GM10248 (cell line): ENCODE measurements at regions not wholly inside any gene's neighbourhood (a gene's known extent, or its start where the extent isn't known, plus 50 kb on each side); places are given as distances from the start of the nearest gene placed in this dataset.

Experiments
- CTCF ChIA-PET: fragments of 300-600 bp; sonication (Branson Sonifier 250); formaldehyde crosslinking; extraction: SDS; loops from one replicate; lab custom pipeline; 2021; ENCODE audit warnings: antibody characterized with exemption; lab: Yijun Ruan, JAX
- POLR2A ChIA-PET: fragments of 350-650 bp; sonication (Branson Sonifier 250); formaldehyde crosslinking; extraction: SDS; loops from one replicate; lab custom pipeline; 2020; ENCODE audit warnings: antibody characterized with exemption; lab: Yijun Ruan, JAX
- DNase-seq: peaks from one replicate; pipeline ENCODE4 v3.0.0; 2012; ENCODE audit errors: extremely low spot score
- CTCF ChIP-seq: IDR thresholded peaks from 2 replicates; pipeline ENCODE4 v1.5.1; 2012; ENCODE audit warnings: mild to moderate bottlenecking, low read depth; ENCODE audit errors: extremely low read depth, missing control alignments, control extremely low read depth

GRCh38 chr1:80375662-80376061 lies 1369.1 kb upstream of the ADGRL4 start:
- POLR2A ChIA-PET = no interaction called here
- CTCF ChIA-PET = interaction anchor here (1.2 kb wide), 1 partner anchor 10 kb away, joined by 4 read pairs; no protein-coding TSS in a partner anchor
- no peak for TF ChIP-seq CTCF
- no peak for DNase-seq

GRCh38 chr1:80375109-80375508 lies 1368.6 kb upstream of the ADGRL4 start:
- no peak for TF ChIP-seq CTCF
- ChIA-PET POLR2A (no interaction called here), CTCF (no interaction called here)
- no peak for DNase-seq

GRCh38 chr1:80369780-80370179 lies 1363.2 kb upstream of the ADGRL4 start:
- ChIA-PET POLR2A (interaction anchor here (0.6 kb wide), 1 partner anchor 37 kb away, joined by 3 read pairs; no protein-coding TSS in a partner anchor), CTCF (interaction anchor here (1.3 to 2.2 kb wide), 2 partner anchors 19 to 31 kb away, joined by 3 to 6 read pairs; no protein-coding TSS in a partner anchor)
- TF ChIP-seq CTCF = no peak
- DNase-seq = no peak

GRCh38 chr1:80367058-80367457 lies 1360.5 kb upstream of the ADGRL4 start:
- TF ChIP-seq CTCF = no peak
- CTCF ChIA-PET = interaction anchor here (1.4 kb wide), 1 partner anchor 10 kb away, joined by 3 read pairs; no protein-coding TSS in a partner anchor
- POLR2A ChIA-PET = no interaction called here
- no peak for DNase-seq

GRCh38 chr1:80365359-80366021 lies 1359.0 kb upstream of the ADGRL4 start:
- ChIA-PET CTCF (interaction anchor here (1.4 kb wide), 2 partner anchors 8 to 11 kb away, joined by 3 to 4 read pairs; no protein-coding TSS in a partner anchor), POLR2A (no interaction called here)
- no peak for TF ChIP-seq CTCF
- no peak for DNase-seq

GRCh38 chr1:80363689-80364475 lies 1357.4 kb upstream of the ADGRL4 start:
- no peak for TF ChIP-seq CTCF
- ChIA-PET POLR2A (no interaction called here), CTCF (no interaction called here)
- DNase-seq = no peak
